ENCODE measurements at regions not wholly inside any gene's neighbourhood (a gene's known extent, or its start where the extent isn't known, plus 50 kb on each side); places are given as distances from the start of the nearest gene placed in this dataset.

- H3K27me3 ChIP-seq (ENCODE audit: control insufficient read depth, low read length) = no peaks in the 10 kb centered on the region
- no peaks in the 10 kb centered on the region for H3F3A ChIP-seq (ENCODE audit: control insufficient read depth, insufficient read depth)
- H3K4me1 ChIP-seq (ENCODE audit: control insufficient read depth, low read length) = peaks cover 50% of the 10 kb centered on the region
Measured at GRCh38 chr3:140823106-140823505, 118.5 kb upstream of the SLC25A36 start.

GRCh38 chr3:140827894-140828293 is 113.7 kb upstream of the SLC25A36 start:
- H3K36me3 ChIP-seq (ENCODE audit: control insufficient read depth, low read length) = no peaks in the 10 kb centered on the region
- no peaks in the 10 kb centered on the region for H3K9me3 ChIP-seq (ENCODE audit: control insufficient read depth, insufficient read depth, low read length)
- TF ChIP-seq CTCF (IDR thresholded peaks at IDR 0.05; ENCODE audit: low read depth, low read length, poor library complexity, severe bottlenecking) = no peak
- no peak overlapping the region for H3K27ac ChIP-seq (ENCODE audit: low read depth, low read length)
- H3K79me2 ChIP-seq (ENCODE audit: control insufficient read depth, low read length) = no peaks in the 10 kb centered on the region
- no peaks in the 10 kb centered on the region for H4K20me1 ChIP-seq (ENCODE audit: control insufficient read depth, insufficient read depth, low read depth, low read length)
- peaks cover 14% of the 10 kb centered on the region for H3K4me1 ChIP-seq (ENCODE audit: control insufficient read depth, low read length)
- H3F3A ChIP-seq (ENCODE audit: control insufficient read depth, insufficient read depth) = no peaks in the 10 kb centered on the region
- no peaks in the 10 kb centered on the region for H3K27me3 ChIP-seq (ENCODE audit: control insufficient read depth, low read length)
- H3K4me3 ChIP-seq (ENCODE audit: low read length) = no peak overlapping the region
- H3K9me2 ChIP-seq (replicated peaks; ENCODE audit: control insufficient read depth, low read length) = no peaks in the 10 kb centered on the region
- no peak overlapping the region for H3K4me2 ChIP-seq (ENCODE audit: low read length)

More at GRCh38 chr3:140823106-140823505, 118.5 kb upstream of the SLC25A36 start:
- H3K79me2 ChIP-seq (ENCODE audit: control insufficient read depth, low read length) = no peaks in the 10 kb centered on the region
- H3K27ac ChIP-seq (ENCODE audit: low read depth, low read length) = no peak overlapping the region
- H4K20me1 ChIP-seq (ENCODE audit: control insufficient read depth, insufficient read depth, low read depth, low read length) = no peaks in the 10 kb centered on the region
- H3K9me3 ChIP-seq (ENCODE audit: control insufficient read depth, insufficient read depth, low read length) = no peaks in the 10 kb centered on the region
- no peaks in the 10 kb centered on the region for H3K9me2 ChIP-seq (replicated peaks; ENCODE audit: control insufficient read depth, low read length)
- H3K36me3 ChIP-seq (ENCODE audit: control insufficient read depth, low read length) = no peaks in the 10 kb centered on the region
- no peak overlapping the region for H3K4me2 ChIP-seq (ENCODE audit: low read length)
- no peak overlapping the region for H3K4me3 ChIP-seq (ENCODE audit: low read length)
- TF ChIP-seq EZH2phosphoT487 (IDR thresholded peaks at IDR 0.05; ENCODE audit: borderline replicate concordance, low read length) = no peak
- TF ChIP-seq CTCF (IDR thresholded peaks at IDR 0.05; ENCODE audit: low read depth, low read length, poor library complexity, severe bottlenecking) = no peak

GRCh38 chr3:140828585-140828984 is 113.1 kb upstream of the SLC25A36 start:
- Histone ChIP-seq H3K27me3 (ENCODE audit: control insufficient read depth, low read length) (no peaks in the 10 kb centered on the region), H3K4me3 (ENCODE audit: low read length) (no peak overlapping the region), H3K36me3 (ENCODE audit: control insufficient read depth, low read length) (no peaks in the 10 kb centered on the region), H3K9me2 (replicated peaks; ENCODE audit: control insufficient read depth, low read length) (no peaks in the 10 kb centered on the region), H4K20me1 (ENCODE audit: control insufficient read depth, insufficient read depth, low read depth, low read length) (no peaks in the 10 kb centered on the region), H3F3A (ENCODE audit: control insufficient read depth, insufficient read depth) (no peaks in the 10 kb centered on the region), H3K27ac (ENCODE audit: low read depth, low read length) (no peak overlapping the region), H3K79me2 (ENCODE audit: control insufficient read depth, low read length) (no peaks in the 10 kb centered on the region), H3K4me1 (ENCODE audit: control insufficient read depth, low read length) (peaks cover 13% of the 10 kb centered on the region), H3K4me2 (ENCODE audit: low read length) (no peak overlapping the region), H3K9me3 (ENCODE audit: control insufficient read depth, insufficient read depth, low read length) (no peaks in the 10 kb centered on the region)
- TF ChIP-seq CTCF (IDR thresholded peaks at IDR 0.05; ENCODE audit: low read depth, low read length, poor library complexity, severe bottlenecking) (no peak), EZH2phosphoT487 (IDR thresholded peaks at IDR 0.05; ENCODE audit: borderline replicate concordance, low read length) (no peak)

- Histone ChIP-seq H4K20me1 (ENCODE audit: control insufficient read depth, insufficient read depth, low read depth, low read length) (no peaks in the 10 kb centered on the region), H3K79me2 (ENCODE audit: control insufficient read depth, low read length) (no peaks in the 10 kb centered on the region), H3K4me3 (ENCODE audit: low read length) (no peak overlapping the region), H3F3A (ENCODE audit: control insufficient read depth, insufficient read depth) (no peaks in the 10 kb centered on the region), H3K4me1 (ENCODE audit: control insufficient read depth, low read length) (peaks cover 13% of the 10 kb centered on the region), H3K9me2 (replicated peaks; ENCODE audit: control insufficient read depth, low read length) (no peaks in the 10 kb centered on the region), H3K4me2 (ENCODE audit: low read length) (no peak overlapping the region), H3K36me3 (ENCODE audit: control insufficient read depth, low read length) (no peaks in the 10 kb centered on the region), H3K27ac (ENCODE audit: low read depth, low read length) (no peak overlapping the region), H3K9me3 (ENCODE audit: control insufficient read depth, insufficient read depth, low read length) (no peaks in the 10 kb centered on the region), H3K27me3 (ENCODE audit: control insufficient read depth, low read length) (no peaks in the 10 kb centered on the region)
- no peak for TF ChIP-seq CTCF (IDR thresholded peaks at IDR 0.05; ENCODE audit: low read depth, low read length, poor library complexity, severe bottlenecking)
- TF ChIP-seq EZH2phosphoT487 (IDR thresholded peaks at IDR 0.05; ENCODE audit: borderline replicate concordance, low read length) = no peak
Measured at GRCh38 chr3:140829796-140830195, 111.8 kb upstream of the SLC25A36 start.

Measured in DOHH2 (cell line).